ENCODE measurements at regions not wholly inside any gene's neighbourhood (a gene's known extent, or its start where the extent isn't known, plus 50 kb on each side); places are given as distances from the start of the nearest gene placed in this dataset.

DNA sequence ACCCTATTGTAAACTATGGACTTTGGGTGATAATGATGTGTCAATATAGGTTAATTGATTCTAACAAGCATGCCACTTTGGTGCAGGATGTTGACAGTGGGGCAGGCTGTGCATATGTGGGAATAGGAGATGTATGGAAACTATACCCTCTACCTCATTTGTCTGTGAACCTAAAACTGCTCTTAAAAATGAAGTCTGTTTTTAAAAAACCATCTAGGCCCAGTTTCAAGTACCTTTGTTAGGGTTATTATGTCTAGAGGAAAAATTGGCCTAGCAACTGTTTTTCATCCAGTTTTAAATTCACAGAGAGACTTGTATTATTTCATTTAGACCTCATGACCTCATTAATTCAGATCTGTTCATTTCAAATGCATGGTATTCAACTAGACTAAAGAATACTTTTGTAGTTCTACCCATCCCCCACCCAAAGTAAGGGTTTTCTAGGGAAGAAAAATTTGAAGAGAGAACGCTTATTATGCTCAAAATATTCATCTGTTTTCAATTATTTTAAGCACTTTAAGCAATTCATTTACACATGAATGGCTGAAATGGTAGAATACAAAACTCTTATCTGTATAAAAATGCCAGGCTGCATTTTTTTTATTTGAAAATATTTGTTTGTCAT is 1781.9 kb upstream of the MIR17HG start:
- DNase-seq: no peak
- in situ Hi-C loops (cut with HindIII; ENCODE audit: low pct_ligation_motif_present, low pct_unique_long_range_greater_than_20kb, low sequenced_read_pairs): no loop called here

DNA sequence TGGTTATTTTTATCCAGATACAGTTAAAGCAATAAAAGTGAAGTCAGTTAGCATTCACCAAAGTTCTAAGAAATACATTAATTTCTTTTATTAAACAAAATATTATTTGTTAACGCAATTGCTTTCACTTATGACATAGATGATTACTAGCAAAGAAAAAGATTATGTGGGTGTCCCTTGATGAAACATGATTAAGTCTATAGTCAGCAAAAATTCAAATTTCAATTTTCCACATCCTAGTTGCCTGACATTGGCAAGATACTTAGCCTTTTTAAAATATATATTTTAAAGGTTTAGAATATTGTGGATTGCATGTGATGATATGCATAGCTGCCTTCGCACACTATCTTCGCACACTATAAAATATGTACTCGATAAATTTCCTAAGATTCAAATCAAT is 1780.5 kb upstream of the MIR17HG start:
- in situ Hi-C loops (cut with HindIII; ENCODE audit: low pct_ligation_motif_present, low pct_unique_long_range_greater_than_20kb, low sequenced_read_pairs): no loop called here
- no peak for DNase-seq

DNA sequence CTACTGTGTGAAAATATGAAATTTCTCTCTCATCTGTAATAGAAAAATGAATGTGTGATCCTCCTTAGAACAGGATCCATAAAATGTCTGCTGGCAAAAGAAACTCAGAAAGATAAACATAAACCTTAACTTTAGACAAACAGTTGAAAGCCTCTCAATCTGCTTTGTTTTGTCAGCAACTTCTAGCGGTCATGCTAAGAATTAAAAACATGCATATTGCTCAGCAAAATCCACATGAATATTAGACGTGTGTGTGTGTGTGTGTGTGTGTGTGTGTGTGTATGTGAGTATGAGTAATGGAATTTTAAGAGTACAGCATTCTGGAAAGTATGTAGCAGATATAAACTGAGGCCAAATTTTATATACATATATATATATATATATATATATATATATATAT is 1779.2 kb upstream of the MIR17HG start:
- in situ Hi-C loops (cut with HindIII; ENCODE audit: low pct_ligation_motif_present, low pct_unique_long_range_greater_than_20kb, low sequenced_read_pairs): no loop called here

GRCh38 chr13:89568746-89569145 is 1778.7 kb upstream of the MIR17HG start:
- no peak for DNase-seq
- in situ Hi-C loops (cut with HindIII; ENCODE audit: low pct_ligation_motif_present, low pct_unique_long_range_greater_than_20kb, low sequenced_read_pairs): no loop called here

More for the DNA sequence above, 1779.2 kb upstream of the MIR17HG start:
- no peak for DNase-seq

DNA sequence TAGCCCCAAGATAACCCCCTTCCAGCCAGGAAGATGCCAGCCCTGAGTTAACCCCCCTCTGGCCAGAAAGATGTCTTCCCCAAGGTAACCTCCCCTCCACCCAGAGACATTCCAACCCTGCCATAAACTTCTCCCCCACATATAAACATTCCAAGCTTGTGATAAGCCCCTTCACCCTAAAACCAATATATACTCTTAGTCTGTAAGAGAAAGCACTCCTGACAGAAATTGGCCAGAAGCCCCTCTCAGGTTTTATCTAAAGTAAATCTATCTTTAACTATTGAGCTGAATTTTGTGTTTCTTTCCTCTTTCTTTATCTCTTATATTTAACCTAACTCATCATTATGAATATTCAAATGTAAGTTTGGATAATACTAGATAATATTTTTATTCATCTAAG is 1775.8 kb upstream of the MIR17HG start:
- DNase-seq: no peak
- in situ Hi-C loops (cut with HindIII; ENCODE audit: low pct_ligation_motif_present, low pct_unique_long_range_greater_than_20kb, low sequenced_read_pairs): no loop called here

DNA sequence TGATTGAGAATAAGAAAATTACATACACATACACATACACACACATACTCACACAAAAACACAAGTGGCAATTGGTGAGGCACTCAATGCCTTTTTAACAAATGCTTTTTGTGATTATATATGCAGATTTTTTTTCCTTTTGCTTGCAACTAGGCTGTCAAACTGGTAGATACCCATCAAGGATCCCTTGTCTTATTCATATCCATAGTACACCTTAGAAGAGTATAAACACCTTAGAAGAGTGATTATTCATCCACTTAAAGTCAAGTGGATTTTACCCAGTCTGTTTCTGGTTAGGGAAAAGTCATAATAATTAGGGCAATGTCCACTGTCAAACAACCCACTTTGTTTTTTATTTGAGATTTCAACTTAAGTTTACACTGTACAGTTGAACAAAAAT is 1773.4 kb upstream of the MIR17HG start:
- DNase-seq: no peak
- in situ Hi-C loops (cut with HindIII; ENCODE audit: low pct_ligation_motif_present, low pct_unique_long_range_greater_than_20kb, low sequenced_read_pairs): no loop called here

DNA sequence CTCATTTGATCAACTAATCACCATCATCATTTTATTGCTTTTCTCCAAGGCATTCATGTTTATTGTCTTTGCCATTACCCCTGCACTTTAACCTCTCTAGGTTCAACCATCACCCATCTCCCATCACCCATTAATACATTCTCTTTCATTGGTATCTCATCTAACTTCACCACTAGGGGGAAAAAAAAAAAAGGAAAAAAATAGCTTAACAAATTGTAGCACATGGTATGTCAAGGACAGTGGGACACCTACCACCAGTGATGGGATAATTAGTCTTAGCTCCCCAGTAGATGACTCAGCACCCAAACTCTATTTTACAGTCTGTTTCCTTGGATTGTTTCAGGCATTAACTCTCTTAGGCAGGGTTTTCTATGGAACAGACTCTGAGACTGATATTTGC is 1770.2 kb upstream of the MIR17HG start:
- DNase-seq: no peak
- in situ Hi-C loops (cut with HindIII; ENCODE audit: low pct_ligation_motif_present, low pct_unique_long_range_greater_than_20kb, low sequenced_read_pairs): no loop called here

DNA sequence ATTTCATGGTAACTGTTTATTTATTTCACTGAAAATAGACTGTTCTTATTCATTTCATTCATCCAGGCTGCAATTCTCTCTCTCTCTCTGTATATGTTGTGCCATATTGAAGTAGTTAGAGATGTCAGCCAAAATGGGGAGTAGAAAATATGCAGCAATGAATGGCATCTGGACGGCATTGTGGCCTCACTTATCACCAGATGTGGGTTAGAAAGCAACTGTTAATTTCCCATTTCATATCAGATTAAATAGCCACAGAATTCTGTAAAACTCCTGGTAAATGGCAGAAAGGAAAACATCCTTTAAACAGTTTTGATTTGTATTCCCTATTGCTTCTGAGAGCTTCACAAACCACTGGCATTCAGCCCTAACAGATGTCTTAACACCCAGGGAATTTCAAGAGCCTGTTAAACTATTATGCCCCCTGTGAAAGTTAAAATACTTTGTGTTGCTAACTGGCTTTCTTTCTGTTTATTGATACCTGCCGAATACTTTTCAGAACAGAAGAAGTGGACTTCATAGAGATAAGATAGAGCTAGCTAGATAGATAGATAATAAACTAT is 1763.3 kb upstream of the MIR17HG start:
- DNase-seq: no peak
- in situ Hi-C loops (cut with HindIII; ENCODE audit: low pct_ligation_motif_present, low pct_unique_long_range_greater_than_20kb, low sequenced_read_pairs): no loop called here

DNA sequence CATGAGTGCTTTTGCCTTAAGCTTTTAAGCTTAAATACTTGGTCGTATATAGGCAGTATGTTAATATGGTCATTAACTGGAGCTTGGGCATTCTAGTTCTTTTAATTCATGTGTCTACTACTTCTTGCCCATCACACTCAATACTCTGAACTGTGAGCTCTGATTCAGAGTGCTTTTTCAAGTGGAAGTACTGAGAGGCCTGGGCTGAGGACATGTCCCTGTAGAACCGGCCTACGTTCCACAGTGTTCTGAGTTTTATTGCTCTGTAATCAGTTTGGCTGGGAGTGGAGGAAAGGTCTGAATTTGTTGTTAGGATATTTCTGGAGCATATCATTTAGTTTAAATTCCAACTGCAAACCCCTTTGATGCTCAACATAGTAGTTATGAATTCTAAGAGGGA is 1744.8 kb upstream of the MIR17HG start:
- in situ Hi-C loops (cut with HindIII; ENCODE audit: low pct_ligation_motif_present, low pct_unique_long_range_greater_than_20kb, low sequenced_read_pairs): no loop called here
- no peak for DNase-seq

DNA sequence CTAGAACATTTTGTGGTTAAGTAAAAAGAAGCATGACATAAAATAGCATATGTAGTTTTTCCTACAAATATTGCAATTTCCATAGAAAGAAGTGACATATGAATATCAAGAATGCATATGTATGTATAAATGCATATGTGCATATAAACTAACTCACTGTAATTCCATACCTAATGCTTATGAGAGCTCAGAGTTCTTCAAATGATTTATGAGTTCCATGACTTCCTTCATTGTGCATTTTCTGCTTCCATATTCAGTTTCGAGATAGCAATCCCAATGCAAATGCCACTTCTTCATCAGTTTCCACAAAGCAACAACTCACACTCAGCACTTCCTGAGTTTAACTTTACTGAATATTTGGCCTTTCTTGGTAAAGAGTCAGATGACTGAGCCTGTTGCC is 1744.3 kb upstream of the MIR17HG start:
- DNase-seq: no peak
- in situ Hi-C loops (cut with HindIII; ENCODE audit: low pct_ligation_motif_present, low pct_unique_long_range_greater_than_20kb, low sequenced_read_pairs): no loop called here

- DNase-seq: no peak
These were observed 1738.2 kb upstream of the MIR17HG start for GRCh38 chr13:89609318-89609717.

GRCh38 chr13:89610331-89610730 is 1737.2 kb upstream of the MIR17HG start:
- no peak for DNase-seq
- in situ Hi-C loops (cut with HindIII; ENCODE audit: low pct_ligation_motif_present, low pct_unique_long_range_greater_than_20kb, low sequenced_read_pairs): no loop called here

More at GRCh38 chr13:89609318-89609717, 1738.2 kb upstream of the MIR17HG start:
- in situ Hi-C loops (cut with HindIII; ENCODE audit: low pct_ligation_motif_present, low pct_unique_long_range_greater_than_20kb, low sequenced_read_pairs): no loop called here

- DNase-seq: no peak
- in situ Hi-C loops (cut with HindIII; ENCODE audit: low pct_ligation_motif_present, low pct_unique_long_range_greater_than_20kb, low sequenced_read_pairs): no loop called here
These were observed 1736.6 kb upstream of the MIR17HG start for GRCh38 chr13:89610881-89611280.

- in situ Hi-C loops (cut with HindIII; ENCODE audit: low pct_ligation_motif_present, low pct_unique_long_range_greater_than_20kb, low sequenced_read_pairs): no loop called here
- DNase-seq: no peak
These were observed 1719.5 kb upstream of the MIR17HG start for GRCh38 chr13:89627996-89628395.

GRCh38 chr13:89628567-89628966 is 1718.9 kb upstream of the MIR17HG start:
- DNase-seq: no peak
- in situ Hi-C loops (cut with HindIII; ENCODE audit: low pct_ligation_motif_present, low pct_unique_long_range_greater_than_20kb, low sequenced_read_pairs): no loop called here

GRCh38 chr13:89650226-89650625 is 1697.3 kb upstream of the MIR17HG start:
- DNase-seq: no peak
- in situ Hi-C loops (cut with HindIII; ENCODE audit: low pct_ligation_motif_present, low pct_unique_long_range_greater_than_20kb, low sequenced_read_pairs): no loop called here

DNA sequence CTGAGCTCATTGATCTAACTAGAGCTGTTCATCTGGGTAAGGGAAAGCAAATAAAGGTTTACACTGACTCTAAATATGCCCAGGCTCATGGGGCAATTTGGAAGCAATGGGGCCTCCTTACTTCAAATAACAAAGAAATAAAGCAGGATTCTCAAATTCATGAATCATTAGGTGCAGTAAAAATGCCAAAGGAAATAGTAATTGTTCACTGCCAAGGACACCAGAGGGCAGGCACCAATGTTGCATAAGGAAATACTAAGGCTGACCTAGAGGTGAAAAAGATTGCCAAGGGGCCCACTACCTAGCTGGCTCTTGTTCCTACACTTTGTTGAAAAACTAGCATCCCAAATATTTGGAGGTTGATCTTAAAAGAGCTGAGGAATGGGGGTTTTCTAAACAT is 1686.7 kb upstream of the MIR17HG start:
- no peak for DNase-seq
- in situ Hi-C loops (cut with HindIII; ENCODE audit: low pct_ligation_motif_present, low pct_unique_long_range_greater_than_20kb, low sequenced_read_pairs): no loop called here

DNA sequence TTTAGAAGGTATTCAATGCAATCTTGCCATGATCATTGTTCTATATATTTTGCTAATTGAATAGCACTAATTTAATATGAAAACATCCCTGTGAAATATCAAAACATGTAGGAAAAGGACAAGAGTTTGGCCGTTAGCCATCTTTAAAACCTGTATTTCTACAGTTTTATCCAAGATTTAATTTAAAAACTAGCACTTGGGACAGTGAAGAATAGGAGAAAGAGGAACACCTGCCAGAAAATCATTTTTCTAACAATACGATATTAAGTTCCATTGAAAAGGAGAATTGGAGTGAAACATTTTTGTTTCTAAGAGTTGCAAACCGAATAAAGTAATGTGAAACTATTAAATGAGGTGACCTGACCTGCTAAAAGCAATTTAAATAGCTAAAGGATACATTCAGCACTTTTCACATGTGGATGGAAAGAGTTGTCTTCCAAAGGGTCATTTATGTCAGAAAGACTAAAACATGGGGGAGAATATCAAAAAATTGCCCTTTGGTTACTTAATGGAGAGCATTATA is 1673.6 kb upstream of the MIR17HG start:
- in situ Hi-C loops (cut with HindIII; ENCODE audit: low pct_ligation_motif_present, low pct_unique_long_range_greater_than_20kb, low sequenced_read_pairs): no loop called here
- no peak for DNase-seq

DNA sequence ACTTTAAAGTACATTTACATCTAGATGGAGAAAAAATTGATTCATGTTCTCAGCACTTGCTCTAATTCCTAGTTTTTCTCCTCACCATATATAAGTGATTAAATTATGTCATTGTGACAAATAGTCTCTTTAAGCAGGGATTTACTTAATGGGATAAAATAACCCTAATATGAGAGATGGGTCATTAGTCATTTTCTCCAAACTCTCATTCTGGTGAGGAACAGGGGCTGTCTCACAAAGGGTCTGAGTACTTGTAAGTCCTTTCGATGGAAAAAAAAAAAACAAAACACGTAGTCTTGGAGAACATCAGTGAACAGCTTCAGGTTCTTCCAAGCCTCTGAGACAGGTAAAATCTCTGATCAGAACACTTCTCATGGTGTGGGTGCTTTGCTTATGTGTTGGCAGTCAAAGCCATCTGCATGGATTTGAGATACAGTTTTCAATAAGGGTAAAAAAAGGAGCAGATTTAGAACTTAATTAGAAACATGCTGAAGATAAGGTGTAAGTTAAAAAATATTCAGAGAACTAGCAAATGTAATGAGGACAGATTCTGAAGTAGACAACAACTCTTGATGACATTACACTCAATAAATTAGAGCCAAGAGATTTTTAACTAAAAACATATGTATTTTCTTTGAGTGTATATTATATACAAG is 1668.9 kb upstream of the MIR17HG start:
- no peak for DNase-seq
- in situ Hi-C loops (cut with HindIII; ENCODE audit: low pct_ligation_motif_present, low pct_unique_long_range_greater_than_20kb, low sequenced_read_pairs): no loop called here

DNA sequence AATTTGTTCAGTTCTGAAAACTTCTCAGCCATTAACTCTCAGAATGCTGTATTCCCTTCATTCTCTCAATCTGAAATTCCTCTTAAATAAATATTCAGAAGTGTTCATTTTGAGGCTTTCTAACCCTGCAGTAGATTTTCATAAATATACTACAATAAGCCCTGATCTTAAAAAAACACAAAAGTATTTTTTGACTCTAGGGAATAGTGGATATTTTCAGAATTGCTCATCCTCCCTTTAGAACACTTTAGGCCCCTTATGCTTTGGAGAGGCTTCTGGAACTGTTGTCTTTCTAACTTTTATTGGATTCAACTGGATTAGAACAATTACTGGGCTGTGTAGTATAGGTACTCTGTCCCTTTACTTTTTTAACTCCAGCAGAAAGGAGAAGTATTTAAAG is 1662.6 kb upstream of the MIR17HG start:
- in situ Hi-C loops (cut with HindIII; ENCODE audit: low pct_ligation_motif_present, low pct_unique_long_range_greater_than_20kb, low sequenced_read_pairs): no loop called here
- no peak for DNase-seq
